LHCN-M2 (cell line): ENCODE measurements at regions not wholly inside any gene's neighbourhood (a gene's known extent, or its start where the extent isn't known, plus 50 kb on each side); places are given as distances from the start of the nearest gene placed in this dataset.
"Not testable (repeated sequence)": the region's sequence is repeated elsewhere in the genome, so short reads cannot be mapped to it uniquely, and the experiment has no call there.

Experiments
- DNase-seq: peaks from one replicate; pipeline ENCODE4 v3.0.0-alpha.2; 2012; ENCODE audit warnings: low read depth

DNA sequence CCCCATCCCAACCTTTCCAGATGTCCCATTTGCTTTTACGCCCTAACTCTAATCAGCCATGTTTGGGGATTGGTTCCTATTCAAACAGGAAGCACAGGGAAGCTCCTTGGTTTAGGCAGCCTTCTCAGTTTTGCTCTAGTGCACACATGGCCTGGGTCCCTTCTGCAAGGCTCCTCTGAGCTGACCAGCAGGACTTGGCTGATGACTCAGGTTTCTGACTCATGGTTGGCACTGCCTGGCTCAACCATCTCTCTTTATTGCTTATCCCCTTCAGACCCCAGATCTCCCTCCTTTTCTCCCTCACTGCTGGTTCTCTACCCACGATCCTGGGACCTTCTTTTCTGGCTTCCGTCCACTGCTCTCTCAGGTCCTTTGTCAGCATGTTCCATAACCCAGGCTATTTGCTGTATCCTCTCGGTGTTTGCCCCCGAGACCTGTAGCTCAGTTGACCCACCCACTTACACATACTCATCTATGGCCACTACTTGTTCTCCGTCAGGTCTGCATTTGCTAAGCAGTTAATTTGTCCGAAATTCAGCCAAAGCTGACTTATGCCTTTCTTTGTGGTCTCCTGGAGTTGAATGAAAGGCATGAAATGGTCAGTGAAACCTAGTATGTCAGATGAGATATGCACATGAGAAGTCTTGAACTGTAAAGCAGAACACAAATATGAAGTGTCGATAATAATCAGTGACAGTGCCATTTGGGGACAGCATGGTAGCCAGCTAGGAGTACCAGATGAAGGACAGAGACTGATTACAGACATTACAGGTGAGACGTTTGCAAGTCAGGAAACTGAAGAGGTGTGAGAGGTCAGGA lies 323.5 kb upstream of the ROPN1 start:
- DNase-seq: peak; percentile 42

DNA sequence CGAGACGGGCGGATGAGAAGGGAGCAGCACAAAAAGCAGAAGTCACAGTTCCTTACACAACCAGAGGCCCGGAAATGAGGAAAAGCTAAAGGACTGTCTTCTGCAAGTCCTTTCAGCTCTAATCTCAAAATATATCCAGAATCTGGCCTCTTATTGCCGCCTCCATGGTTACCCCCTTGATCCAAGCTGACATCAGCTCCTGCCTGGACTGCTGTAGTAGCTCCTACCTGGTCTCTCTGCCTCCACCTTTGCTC lies 324.0 kb upstream of the ROPN1 start:
- no peak for DNase-seq

DNA sequence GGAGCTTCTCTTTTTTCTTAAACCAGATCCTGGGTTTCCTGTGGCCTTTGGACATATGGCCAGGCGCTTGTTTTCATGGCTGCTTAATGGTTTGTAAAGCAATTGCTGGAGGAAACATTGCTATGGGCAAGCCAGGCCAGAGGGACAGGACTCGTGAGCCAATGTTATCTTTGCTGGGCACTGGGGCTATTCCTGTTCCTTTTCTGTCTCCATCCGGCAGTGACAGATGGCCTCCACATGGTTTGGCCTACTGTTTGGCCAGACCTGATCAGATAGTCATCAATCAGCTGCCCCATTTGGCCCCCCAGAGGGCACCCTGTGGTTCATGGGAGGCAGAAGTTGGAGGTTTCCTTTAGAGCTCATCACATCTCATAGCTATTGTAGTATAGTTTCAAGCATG lies 326.1 kb upstream of the ROPN1 start:
- DNase-seq: no peak

DNA sequence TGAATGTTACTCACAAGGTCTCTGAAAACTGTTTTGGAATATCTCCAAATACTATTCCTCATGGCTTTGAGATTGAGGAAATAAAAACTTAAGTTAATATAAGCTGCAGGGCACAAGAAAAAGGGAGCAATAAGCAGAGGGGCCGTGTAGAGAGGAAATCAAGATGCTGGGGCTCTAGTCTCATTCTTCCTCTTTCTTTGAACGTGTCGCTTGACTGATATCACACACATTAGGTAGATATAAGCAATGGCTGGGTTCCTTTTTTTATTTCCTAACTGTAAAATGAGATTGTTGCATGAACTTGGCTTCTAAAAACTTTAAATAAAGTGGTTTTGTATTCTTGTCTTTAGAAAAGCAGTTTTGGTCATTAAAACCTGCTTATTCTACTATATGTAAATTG lies 326.7 kb upstream of the ROPN1 start:
- DNase-seq: no peak

DNA sequence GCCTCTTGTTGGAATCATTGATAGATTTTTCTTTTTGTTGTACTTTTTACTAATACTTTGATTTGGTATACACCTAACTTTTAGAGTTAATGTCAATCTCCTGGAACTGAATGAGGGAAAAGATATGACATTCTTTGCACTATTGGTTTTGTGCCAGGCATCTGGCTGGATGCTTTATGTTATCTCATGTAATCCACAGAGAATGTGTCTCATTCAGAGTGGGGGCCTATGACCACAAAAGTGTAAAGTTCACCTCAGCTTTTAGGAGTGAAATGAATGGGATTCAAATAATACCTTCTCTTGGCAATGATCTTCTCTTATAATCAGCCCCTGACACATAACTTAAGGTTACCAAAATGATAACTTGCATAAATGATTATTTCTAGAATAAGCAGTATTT lies 329.1 kb upstream of the ROPN1 start:
- no peak for DNase-seq

DNA sequence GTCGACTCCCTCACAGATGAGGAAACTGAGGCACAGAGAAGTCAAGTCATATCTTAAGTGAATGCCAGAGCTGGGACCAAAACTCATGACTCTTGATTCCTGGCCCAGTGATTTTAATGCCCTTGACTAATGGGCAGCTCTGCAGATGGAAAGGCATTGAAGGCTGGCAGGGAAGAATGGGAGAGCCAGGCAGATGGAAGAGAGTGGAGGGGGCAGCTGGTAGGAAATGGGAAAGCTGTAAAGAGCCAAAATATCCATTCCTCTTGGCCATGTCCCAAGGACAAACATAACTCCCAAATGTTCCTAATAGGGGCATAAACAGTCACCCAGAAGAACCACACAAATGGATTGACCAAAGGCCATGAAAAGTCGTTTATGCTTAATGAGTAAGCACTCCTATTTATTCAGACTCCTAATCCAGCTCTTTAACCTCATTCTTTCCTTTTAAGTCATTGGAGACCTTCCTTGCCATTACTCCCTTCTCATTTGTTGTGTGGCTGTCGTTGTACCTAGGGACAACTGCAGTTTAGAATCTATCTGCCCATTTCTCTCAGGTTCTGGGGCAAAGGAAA lies 330.5 kb upstream of the ROPN1 start:
- DNase-seq: no peak

DNA sequence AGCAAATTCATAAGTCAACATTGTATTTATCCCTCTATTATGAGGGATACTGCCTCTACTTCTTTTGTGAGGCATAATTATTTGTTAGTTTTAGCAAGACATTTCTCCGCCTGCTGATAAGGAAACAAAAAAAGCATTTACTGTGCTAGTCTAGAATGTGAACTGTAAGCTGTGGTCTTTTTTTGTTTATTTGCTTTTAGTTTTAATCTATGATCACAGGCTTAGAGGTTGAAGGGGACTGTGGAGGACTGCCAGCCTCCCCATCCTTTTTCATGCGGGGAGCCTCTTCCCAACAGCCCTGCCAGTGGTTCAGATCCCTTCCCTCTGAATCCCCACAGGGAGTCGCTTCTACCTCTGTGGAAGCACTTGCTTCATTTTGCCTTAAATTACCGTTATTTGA lies 331.0 kb upstream of the ROPN1 start:
- no peak for DNase-seq

DNA sequence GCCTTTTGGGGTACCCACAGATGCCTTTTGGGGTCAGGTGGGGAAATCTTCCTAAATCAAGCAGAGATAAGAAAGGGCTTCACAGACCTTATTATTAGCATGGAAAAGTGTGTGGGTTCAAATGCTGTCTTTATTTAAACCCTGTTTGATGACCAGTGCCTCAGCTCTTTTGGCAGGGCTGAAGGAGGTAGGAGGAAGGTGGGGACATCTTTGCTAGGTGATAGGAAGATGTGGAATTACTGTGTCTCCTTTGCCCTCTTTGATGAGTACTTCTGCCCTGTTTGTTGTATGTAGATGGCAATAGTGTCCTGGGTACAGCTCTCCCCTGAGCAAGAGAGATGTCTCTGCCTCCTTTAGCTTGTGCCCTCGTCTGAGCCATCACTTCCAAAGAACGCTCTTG lies 333.3 kb upstream of the ROPN1 start:
- DNase-seq: no peak

DNA sequence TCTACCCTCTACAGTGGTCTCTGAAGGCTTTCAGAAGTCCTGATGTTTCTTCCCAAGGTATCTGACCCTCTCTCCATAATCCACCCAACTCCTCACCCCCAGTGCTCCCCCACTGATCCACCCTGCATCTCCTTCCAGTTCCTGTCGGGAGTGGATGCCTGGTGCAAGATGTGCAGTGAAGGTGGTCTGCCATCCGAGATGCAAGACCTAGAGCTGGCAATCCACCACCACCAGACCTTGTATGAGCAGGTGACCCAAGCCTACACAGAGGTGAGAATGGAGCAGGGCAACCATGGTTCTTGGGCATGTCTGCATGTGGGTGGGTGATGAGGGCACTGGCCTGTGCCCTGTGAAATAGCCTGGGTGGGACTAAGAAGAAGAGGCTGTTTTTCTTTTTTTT lies 337.8 kb upstream of the ROPN1 start:
- DNase-seq: no peak

DNA sequence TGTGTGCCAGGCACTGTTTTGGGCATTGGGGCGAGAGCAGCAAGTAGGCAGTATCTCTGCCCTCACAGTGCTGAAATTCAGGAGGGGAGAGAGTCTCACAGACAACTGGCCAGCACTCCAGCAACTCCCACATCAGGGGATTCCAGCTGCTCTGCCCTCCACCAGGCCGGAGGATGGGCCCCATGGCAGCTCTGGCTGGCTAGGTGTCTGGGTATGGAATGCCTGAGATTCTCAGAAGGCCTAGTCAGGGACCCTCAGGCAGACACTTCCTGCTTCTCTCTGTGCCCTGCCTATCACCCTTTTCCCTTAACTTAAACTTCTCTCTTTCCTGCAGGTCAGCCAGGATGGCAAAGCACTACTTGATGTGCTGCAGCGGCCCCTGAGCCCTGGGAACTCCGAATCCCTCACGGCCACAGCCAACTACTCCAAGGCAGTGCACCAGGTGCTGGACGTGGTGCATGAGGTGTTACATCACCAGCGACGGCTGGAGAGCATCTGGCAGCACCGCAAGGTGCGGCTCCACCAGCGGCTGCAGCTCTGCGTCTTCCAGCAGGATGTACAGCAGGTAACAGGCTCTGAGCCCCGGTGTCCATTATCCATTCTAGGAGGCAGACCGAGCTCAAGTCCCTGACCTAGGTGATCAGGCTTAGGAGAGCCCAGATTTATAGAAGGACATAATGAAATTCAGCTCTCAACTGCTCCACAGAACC lies 342.2 kb upstream of the ROPN1 start:
- DNase-seq: no peak

DNA sequence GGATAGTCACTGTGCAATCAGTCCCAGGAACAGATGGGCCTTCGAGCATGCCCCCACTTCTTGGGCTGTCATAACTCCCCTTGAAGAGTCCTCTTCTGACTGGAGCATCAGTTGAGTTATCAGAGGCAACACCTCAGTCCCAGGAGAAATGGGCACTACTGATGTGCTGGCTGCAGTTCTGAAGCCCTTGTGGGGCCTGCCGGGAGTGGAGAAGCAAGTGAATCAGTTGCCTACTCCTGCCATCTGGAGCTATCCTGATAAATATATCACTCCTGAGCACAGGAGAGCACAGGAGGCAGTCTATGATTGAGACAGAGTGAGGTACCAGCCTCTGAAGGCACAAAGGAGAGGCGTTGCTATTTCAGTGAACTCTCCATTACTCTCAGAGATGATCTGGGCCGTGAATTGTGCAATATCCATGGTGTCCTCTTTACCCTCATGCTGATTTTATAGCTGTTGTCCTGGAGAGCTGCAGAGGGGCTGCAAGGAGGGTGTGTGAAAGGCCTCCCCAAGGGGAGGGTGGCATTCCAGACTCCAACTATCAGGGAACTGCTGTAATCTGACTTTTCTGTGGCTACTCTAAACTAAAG lies 344.2 kb upstream of the ROPN1 start:
- DNase-seq: no peak

DNA sequence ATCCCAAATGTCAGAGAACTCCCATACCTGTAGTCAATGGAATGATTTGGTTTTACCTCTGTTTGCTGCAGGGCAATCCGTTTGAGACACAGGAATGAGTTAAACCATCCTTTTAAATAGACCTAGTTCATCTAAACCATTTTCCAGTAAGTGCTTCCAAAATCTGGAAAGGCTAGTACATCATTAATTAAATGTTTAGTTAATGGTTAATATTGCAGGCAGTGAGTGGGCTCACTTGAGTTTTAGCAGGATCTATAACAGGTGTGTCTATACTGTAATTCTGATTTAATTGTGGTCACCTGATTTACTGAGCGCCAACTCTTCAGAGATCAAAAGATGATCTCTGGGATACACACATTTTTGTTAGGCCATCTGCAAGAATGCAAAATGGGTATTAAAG lies 353.9 kb upstream of the ROPN1 start:
- no peak for DNase-seq

DNA sequence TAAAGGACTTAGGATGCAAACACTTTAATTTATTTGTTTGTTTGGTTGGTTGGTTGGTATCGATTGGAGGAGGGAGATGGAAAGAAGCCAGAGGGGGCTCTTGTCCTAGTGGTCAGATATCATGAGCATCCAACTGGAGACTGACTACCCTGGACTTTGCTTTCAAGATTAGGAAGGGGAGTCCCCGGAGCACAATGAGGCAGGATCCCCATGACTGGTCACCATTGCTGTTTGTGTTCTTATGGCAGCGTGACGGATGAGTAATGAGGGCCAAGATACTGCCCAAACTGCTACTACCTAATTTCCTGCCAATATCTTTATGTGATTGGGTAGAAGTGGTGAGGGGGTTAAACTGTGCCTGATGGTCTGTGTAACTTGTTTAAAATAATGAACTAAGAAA lies 354.6 kb upstream of the ROPN1 start:
- no peak for DNase-seq

DNA sequence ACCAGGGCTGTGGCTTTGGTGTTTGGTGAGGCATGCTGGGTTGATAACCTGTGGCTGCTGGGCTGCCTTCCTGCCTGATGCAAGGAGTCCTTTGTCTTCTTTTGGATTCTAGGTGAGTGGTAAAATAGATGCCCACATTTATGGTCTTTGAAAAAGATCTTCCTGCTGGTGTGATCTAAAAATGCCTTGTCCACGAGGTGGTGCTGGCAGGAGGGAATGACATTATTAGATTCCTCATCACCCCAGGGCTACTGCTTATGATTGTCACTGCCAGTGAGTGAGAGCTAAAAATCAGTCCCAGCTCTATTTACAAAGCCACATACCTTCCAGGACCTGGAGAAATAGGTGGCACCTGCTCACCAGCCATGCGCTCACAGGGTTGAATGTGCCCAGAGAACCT lies 355.5 kb upstream of the ROPN1 start:
- DNase-seq: no peak

DNA sequence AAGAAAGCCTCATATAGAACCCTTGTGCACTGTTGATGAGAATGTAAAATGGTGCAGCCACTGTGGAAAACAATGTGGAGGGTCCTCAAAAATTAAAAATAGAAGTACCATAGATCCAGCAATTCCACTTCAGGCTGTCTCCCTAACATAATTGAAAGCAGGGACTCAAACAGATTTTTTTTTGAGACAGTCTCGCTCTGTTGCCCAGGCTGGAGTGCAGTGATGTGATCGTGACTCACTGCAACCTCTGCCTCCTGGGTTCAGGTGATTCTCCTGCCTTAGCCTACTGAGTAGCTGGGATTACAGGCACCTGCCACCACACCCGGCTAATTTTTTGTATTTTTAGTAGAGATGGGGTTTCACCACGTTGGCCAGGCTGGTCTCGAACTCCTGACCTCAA lies 356.6 kb upstream of the ROPN1 start:
- not testable (repeated sequence) for DNase-seq

DNA sequence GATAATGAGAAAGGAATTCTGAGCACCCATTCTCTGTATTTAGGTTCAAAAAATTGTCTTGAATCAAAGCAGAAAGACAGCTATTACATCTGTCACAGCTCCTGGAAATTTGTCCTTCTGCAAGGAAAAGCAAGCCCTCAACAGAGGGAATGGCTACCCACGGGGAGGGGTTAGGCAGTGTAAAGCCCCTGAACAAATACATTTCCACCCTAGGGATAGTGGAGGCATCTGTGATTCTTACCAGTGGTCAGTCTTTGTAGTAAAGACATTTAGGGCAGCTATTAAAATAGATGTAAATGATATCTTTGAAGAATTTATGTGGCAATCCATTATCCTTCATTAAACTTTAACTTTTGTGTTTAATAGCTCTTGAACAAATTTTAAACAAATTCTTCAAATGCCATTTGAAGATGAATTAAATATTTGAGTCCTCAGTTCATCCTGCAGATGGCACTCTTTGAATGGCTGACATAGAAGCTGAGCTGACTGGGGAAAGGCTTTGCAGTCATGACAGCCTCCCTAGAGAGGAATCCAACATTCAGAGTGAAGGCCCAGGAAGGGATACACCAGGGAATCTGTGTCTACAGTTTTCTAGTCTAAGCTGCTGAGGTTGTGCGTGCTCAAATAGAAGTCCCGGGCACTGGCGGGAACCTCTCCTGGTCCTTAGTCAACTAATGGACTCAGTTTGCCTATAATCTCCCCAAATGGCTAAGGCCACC lies 359.7 kb upstream of the ROPN1 start:
- DNase-seq: peak; percentile 63

DNA sequence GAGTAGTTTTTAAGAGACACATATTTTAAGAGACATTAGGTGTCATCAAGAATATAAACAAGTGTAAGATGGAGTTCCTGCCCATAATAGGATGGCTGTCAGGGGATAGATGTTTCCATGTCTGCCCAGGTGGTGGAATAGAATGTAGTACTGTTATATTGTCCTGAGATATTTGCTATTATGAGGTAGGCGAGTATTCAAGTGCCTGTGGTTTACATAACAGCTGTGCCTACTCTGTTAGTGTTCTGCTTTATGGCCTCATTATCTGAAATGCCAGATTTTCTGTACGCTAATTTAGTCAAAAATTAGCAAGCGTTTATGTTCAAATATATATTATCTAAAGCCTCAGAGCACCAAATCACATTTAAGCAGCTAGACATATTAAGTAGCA lies 360.2 kb upstream of the ROPN1 start:
- DNase-seq: no peak

DNA sequence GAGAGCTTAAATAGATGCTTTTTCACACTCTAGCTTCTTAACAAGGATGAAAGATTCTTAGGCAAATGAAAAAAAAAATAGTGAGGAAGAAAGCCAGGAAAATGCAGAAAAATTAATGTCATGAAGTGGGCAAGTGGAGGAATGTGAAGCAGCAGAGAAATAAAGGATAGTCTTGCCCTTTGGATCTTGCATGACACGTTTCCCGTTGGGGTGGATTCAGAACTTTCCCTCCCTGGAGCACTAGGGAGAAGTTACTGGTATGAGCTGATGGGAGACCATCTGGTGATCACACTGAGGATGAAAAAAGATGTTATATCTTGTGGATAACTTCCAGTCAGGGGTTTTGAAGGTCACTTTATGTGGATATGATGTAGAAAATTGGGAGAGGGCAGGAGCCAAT lies 361.8 kb upstream of the ROPN1 start:
- DNase-seq: no peak

DNA sequence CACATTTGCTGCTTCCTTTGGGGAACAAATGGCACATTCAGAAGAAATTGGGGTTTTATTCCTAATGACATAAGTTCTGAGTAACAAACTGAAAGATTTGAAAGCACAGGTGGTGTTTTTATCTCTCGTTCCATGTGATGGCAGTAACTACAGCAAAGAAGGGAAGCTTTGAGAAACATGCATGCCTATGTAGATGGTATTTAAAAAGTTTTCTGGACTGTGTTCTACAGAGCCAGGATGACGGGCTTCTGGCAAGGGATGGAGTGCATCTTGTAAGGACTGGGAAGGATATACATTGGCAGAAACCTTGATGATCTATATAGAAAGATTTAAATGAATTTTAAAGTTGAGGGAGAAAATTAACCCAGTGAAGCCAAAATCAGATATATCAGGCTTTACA lies 362.2 kb upstream of the ROPN1 start:
- DNase-seq: no peak

DNA sequence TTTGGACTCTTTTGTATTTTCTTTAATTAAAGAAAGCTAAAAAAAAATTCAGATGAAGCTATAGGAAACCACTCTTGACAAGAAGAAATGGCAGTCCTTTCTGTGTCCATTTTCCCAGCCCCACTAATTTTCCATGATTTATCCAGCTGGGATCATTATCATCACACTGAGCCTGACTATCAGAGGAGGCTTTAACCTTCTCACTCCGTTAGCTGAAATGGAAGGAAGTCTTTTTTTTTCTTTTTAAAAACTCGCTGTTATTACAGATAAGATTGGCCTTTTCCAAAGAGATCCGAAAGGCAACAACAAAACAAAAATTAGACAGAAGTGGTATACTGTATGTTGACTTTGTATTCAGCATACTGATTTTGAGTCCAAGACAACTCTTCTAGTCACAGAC lies 366.2 kb upstream of the ROPN1 start:
- no peak for DNase-seq

DNA sequence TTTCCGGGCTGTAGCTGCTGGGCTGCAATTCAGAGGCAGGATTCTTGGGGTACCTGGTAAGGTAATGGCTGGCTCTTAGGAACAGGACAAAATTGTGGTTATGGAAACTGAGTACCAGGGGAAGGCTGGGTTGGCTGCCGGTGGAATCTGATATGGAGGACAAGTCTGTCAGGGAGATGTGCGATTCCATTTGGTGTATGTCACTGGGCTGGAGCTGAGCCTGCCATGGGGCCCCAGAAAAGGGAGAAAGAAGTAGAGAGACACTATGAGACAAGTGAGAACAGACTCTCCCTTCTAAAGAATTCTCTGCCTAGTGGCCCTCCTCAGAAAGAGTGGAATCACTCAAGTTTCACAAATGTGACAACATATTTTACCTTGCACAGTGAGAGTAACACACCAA lies 368.2 kb upstream of the ROPN1 start:
- no peak for DNase-seq

DNA sequence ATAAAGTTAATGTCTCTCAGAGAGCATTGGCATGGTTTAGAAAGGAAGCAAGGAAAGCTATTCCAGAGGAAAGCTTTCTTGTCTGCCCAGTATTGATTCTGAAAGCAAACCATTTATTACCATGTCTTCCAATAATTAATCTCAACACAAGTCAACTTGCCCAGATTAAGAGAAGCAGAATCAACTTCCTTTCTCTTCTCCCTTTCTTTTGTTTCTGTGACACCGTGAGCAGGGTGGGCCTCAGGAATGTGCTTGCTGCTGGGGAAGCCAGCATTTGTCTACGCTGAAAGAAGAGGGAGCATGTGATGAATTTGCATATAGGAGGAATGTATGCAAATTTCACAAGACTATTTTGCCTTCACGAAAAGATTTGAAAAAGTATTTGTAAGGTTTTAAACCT lies 368.6 kb upstream of the ROPN1 start:
- DNase-seq: no peak
